ENCODE measurements at regions not wholly inside any gene's neighbourhood (a gene's known extent, or its start where the extent isn't known, plus 50 kb on each side); places are given as distances from the start of the nearest gene placed in this dataset.

DNA sequence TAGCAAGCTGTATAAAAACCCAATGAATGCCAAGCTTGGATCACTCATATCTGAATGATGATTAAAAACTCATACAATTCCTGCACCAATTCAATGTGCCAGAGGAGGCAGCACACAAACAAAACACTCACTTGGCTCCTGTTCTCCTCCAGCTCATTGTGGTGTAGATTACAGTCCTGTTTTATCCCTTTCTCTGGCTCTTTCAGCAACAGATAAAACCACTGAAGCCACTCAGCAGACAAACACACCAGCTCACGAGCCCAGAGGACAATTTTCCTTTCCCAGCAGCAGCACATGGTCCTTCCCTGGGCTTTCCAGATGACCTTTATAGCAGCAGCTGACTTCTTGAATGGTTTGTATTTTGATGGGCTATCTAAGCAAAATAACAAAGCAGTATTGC is 107.3 kb upstream of the STARD3NL start:
- TF ChIP-seq, protein P1, sequence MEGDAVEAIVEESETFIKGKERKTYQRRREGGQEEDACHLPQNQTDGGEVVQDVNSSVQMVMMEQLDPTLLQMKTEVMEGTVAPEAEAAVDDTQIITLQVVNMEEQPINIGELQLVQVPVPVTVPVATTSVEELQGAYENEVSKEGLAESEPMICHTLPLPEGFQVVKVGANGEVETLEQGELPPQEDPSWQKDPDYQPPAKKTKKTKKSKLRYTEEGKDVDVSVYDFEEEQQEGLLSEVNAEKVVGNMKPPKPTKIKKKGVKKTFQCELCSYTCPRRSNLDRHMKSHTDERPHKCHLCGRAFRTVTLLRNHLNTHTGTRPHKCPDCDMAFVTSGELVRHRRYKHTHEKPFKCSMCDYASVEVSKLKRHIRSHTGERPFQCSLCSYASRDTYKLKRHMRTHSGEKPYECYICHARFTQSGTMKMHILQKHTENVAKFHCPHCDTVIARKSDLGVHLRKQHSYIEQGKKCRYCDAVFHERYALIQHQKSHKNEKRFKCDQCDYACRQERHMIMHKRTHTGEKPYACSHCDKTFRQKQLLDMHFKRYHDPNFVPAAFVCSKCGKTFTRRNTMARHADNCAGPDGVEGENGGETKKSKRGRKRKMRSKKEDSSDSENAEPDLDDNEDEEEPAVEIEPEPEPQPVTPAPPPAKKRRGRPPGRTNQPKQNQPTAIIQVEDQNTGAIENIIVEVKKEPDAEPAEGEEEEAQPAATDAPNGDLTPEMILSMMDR (IDR thresholded peaks at IDR 0.05), result peak; percentile 16 to 17 (median 16)
- TF ChIP-seq EP300 (IDR thresholded peaks at IDR 0.05), result no peak
- TF ChIP-seq POLR2A (IDR thresholded peaks at IDR 0.05), result no peak

Measured in ovary (tissue), 3 donors.